ENCODE measurements at regions not wholly inside any gene's neighbourhood (a gene's known extent, or its start where the extent isn't known, plus 50 kb on each side); places are given as distances from the start of the nearest gene placed in this dataset.

GRCh38 chr3:165343185-165343584, 147.0 kb upstream of the SLITRK3 start:
- TF ChIP-seq CTCF (conservative IDR thresholded peaks at IDR 0.05; ENCODE audit: low read depth, low read length), result no peak
- TF ChIP-seq POLR2A (IDR thresholded peaks at IDR 0.05; ENCODE audit: low read depth, low read length), result no peak
- TF ChIP-seq RFX5 (IDR thresholded peaks at IDR 0.05; ENCODE audit: low read depth, low read length), result no peak
- TF ChIP-seq CEBPB (IDR thresholded peaks at IDR 0.05; ENCODE audit: low read depth, low read length), result no peak
- TF ChIP-seq ELK1 (IDR thresholded peaks at IDR 0.05; ENCODE audit: borderline replicate concordance, low read depth, low read length), result no peak
- TF ChIP-seq NFE2L2 (IDR thresholded peaks at IDR 0.05; ENCODE audit: low read depth, low read length), result no peak
- TF ChIP-seq BHLHE40 (IDR thresholded peaks at IDR 0.05; ENCODE audit: low read depth, low read length), result no peak
- no peak for TF ChIP-seq RCOR1 (IDR thresholded peaks at IDR 0.05; ENCODE audit: insufficient replicate concordance, low read length)
- no peak for TF ChIP-seq SMC3 (IDR thresholded peaks at IDR 0.05; ENCODE audit: low read depth, low read length)
- TF ChIP-seq MXI1 (IDR thresholded peaks at IDR 0.05; ENCODE audit: borderline replicate concordance, low read depth, low read length), result no peak
- TF ChIP-seq FOS (IDR thresholded peaks at IDR 0.05; ENCODE audit: low read depth, low read length), result no peak
- no peak for TF ChIP-seq RAD21 (IDR thresholded peaks at IDR 0.05; ENCODE audit: low read length)
- no peak for TF ChIP-seq MAZ (IDR thresholded peaks at IDR 0.05; ENCODE audit: borderline replicate concordance, low read depth, low read length)
- TF ChIP-seq CHD1 (IDR thresholded peaks at IDR 0.05; ENCODE audit: low read depth, low read length), result no peak

Data from IMR-90 (cell line).